Right kidney (tissue), 1 donor: ENCODE measurements at regions not wholly inside any gene's neighbourhood (a gene's known extent, or its start where the extent isn't known, plus 50 kb on each side); places are given as distances from the start of the nearest gene placed in this dataset.
"Not testable (repeated sequence)": the region's sequence is repeated elsewhere in the genome, so short reads cannot be mapped to it uniquely, and the experiment has no call there.

Source experiments
- DNase-seq: peaks from one replicate; pipeline ENCODE4 v3.0.0-alpha.2; 2016

DNA sequence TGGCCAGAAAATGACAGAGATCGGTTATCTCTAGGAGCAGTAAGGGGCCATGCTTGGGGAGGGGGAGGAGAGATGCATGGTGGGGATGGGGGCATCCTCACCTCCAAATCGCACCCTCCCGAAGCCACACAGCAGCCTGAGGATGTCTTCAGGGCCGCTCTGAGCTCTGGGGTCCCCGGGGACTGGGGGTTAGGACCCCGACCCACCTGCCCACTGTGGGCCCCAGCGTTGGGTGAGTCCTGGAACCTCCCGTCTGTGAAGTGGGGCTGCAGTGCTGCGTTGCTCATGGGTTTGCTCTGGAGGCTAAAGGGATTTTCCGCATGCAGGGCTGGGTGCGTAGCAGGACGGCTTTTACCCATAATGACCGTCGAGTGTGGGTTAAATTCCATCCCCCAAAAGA lies 1046.3 kb downstream of the BRD1 start:
- no peak for DNase-seq

DNA sequence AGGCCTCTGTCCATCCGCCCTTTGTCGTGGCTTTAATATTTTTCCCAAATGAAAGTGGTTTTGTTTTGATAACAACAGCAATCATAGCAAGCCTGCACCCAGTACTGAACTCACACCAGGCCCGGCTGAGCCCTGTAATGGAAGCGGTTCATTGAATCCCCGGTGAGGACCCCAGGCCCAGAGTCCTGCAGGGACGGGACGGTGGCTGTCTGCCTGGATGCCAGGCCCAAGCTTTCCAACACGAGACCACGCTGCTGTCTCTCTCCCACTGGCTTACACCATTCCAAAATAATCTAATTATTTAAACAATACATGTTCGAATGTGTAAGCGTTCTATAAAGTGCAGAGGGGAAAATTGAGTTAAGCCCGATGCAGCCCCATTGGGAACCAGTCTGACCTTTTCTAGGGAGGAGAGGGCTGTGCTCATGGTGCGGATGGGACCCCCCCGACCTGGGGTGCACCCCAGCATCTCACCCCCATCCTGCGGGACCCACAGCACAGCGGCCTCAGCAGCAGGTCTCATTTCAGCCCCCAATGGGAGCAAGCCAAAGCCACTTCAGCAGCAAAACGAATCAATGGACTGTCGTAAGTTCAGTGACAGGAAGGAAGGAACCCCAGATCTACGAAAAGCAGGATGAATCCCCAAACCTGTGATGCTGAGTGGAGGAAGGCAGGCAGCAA lies 1046.9 kb downstream of the BRD1 start:
- DNase-seq: no peak

DNA sequence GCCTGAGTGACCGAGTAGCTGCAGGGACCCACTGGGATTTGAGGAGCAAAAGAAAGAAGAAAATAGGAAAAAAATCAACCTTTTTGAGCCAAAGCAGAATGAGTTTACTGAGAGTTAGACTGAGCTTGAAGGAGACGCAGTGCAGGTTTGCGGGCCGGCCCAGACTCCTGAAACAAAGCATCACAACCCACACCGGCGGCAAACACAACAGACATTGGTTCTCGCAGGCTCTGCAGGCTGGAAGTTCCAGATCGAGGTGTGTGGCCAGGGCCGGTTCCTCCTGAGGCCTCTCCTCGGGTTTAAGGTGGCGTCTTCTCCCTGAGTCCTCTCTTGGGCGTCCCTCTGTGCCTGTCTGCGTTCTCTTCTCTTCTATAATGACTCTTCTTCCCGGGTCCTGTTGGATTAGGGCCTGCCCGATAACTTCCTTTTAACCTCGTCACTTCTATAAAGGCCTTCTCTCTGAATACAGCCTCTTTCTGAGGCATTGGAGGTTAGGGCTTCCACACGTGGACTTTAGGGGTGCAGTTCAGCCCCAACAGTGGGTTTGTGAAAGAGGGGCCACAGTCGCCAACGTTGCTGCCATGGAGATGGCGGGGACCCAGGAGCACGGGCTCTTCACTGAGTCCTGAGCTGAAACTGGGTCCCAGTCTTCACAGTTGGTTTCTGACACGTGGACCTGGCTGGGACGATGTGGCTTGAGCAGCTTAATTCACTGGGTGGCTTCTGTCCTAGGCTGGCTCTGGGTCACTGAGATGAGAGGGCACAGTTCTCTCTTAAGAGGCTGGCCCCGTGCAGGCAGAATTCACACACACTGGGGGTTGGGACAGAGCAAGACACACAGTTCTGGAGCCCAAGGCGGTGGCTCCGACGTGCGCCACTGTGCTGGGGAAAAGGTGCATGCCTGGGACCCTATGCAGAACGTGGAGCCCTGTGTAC lies 1047.7 kb downstream of the BRD1 start:
- DNase-seq: no peak

DNA sequence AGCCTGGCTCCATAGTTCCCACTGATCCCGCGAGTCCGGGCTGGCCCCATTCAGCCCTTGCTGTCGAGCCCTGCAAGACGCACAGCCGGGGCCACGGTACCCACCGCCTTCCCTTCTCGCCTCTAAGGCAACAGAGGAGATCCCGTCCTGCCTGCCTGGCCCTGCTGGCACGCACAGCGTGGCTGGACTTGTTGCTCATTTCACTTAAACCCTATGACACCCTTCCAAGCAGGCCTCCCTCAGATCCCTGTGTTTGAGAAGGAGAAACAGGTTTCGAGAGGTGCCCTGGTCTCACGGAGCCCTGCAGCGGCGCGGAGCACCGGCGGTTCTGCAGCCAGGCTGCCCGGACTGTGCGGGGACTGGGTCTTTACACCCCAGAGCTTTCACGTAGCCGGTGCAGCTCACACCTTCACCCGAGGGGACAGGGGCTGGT lies 1048.4 kb downstream of the BRD1 start:
- no peak for DNase-seq

- no peak for DNase-seq
These were observed 1049.1 kb downstream of the BRD1 start for GRCh38 chr22:48778308-48779195.

DNA sequence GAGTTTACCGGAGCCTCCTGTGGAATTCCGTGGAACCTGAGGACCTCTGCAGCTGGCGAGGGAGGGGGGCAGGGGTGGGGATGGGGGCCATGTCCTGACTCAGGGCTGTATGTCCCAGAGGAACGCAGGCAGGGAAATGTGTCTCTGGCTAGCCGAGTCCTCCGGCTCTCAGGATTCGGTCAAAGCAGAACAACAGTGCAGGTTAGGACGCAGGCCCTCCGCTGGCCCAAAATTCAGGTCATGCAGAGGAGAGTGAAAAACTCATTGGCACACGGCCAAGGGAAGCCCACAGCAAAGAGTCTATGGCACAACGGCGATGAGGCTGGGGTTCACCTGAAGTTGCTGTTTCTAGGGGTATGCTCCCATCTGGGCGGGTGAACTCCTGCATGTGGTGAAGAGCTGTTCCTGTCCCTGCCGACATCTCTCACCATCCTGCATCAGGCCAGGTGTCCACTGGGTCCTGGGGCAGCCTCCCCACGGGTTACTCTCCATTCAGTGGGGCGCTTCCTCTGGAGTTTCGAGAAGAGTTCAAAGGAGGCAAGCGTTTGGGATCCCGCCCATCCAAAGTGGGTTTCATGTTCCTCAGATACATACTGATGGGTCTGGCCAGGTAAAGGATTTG lies 1055.3 kb downstream of the BRD1 start:
- no peak for DNase-seq

DNA sequence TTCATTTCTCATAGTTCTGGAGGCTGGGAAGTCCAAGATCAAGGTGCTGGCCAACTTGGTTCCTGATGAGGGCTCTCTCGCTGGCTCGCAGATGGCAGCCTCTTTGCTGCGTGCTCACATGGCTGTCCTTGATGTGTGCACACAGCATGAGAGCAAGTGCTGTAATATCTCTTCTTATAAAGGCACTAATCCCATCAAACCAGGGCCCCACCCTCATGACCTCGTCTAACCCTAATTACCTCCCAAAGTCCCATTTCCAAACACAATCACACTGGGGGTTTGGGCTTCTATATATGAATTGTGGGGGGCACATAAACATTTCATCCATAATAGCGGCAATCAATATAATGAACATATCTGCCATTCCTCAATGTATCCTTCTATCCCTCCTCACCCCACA lies 1062.1 kb downstream of the BRD1 start:
- DNase-seq: no peak

GRCh38 chr22:48761546-48761945 lies 1066.1 kb downstream of the BRD1 start:
- no peak for DNase-seq

DNA sequence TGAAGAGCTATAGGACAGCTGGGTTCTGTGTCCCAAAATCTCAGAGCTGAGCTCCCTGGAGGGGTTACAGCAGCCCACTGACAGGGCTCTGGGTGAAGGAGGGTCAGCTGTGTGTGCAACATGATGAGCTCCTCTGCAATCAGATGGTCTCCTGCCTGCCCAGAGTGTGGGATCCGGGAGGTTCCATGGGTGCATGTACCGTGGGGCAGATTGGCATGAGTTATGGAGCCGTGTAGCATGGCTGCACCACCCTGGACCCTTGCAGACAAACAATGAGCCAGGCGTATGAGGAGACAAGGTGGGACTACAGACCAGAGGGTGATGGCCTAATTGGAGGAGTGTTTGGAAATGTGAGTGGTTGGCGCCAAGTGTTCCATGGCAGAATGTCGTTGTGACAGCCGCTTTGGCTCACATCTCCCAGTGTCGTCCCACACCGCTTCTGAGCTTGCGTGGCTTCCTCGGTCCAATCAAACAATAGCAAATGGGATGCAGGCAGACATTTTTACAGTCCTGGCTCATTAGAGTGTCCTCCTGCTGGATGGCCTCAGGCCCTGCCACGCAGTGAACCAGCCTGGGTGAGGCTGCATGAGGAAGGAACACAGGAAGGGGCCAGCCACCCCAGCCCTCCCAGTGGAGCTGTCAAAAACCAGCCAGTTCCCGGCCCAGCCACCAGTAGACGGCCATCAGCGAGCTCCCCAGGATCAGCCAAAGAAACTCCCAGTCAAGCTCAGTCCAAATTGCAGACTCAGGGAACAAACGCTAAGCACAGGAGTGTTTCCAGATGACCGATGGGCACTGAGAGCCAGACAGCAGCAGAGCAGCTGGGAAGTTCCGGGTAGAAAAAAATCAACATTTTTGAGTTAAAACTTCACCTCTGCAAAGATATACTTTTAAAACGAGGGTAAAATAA lies 1066.9 kb downstream of the BRD1 start:
- no peak for DNase-seq

- no peak for DNase-seq
These were observed 1068.5 kb downstream of the BRD1 start for GRCh38 chr22:48758881-48759875.

DNA sequence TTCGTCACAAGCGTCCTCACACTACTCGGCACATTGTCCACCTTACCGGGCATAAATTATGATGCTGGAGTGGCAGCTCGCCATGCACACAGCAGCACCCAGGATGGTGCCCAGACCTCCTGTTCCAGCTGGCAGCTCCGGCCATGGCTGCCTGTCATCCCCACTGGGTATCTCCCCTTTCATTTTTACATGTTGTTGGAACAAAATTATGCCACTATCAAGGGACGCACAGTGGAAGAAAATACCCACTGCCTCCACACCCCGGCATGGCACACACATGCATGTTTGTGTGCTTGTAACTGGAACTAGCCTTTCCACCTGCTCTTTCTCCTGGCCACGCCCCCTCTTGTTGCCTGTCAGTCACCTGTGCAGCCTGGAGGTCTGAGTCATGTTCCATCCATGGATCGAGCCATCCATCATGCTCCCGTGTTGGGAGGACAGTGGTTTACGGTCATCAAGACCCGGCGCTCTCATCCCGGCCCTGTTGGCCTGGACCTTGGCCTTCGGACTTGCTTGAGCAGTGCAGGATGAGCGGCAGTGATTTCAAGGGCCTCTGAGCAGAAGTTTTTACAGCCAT lies 1069.6 kb downstream of the BRD1 start:
- no peak for DNase-seq

DNA sequence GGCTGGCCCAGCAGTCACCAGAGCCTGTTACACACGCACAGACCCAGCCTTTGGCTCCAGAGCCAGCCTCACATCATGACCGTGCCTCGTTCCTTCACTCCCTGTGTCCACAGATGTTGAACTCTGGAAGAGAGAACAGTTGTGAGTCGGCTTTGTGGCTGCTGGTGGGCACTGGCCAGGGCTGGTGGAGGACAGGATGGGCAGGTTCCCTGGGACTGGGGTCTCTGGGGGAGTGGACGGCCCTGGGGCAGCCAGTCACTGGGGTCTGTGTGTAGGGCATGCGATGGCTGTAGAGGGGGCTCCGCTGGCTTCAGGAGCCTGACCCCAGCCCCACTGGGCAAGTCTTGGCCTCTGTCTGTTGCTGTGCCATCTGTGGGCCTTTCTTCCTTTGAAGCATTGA lies 1070.1 kb downstream of the BRD1 start:
- no peak for DNase-seq

GRCh38 chr22:48757135-48757534 lies 1070.5 kb downstream of the BRD1 start:
- not testable (repeated sequence) for DNase-seq

GRCh38 chr22:48756146-48757111 lies 1071.2 kb downstream of the BRD1 start:
- DNase-seq: no peak

DNA sequence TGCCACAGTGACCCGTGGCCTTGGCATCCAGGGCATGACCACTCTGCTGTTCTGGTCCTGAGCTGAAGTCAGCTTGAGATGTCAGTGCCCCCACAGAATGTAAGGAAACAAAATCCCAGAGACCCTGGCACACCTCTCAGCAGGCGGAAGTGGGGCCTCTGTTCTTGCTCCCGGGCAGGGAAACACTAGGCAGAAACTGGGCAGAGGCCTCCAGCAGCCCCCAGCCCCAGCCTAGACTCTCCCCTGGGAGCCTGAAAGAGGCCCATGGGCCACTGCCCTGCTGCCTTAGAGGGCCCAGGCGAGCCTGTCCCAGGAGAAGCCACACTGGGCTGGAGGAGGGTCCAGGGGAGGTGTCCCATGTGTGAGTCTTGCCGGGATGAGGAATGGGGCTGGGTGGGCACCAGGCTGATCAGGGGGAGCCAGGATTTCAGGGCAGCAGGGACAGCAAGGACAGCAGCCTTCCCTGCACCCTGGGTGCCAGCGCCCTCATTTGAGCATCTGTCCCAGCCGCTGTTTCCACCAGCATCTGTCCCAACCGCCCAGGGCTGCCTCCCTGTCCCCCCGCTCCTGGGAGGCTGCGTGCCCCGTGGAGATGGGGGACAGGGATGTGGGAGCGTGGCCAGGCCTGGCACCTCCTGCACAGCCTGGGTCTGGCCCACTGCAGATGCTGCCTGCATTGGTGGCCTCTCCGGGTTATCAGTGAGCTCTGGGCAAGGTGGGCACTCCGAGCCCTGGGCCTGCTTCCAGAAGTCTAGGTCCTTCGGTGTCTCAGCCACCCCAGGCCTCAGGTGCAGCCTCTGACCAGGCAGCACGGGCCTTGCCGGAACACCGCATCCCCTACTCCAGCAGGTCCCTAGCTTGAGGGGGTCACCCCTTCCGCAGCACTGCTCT lies 1072.4 kb downstream of the BRD1 start:
- DNase-seq: no peak

DNA sequence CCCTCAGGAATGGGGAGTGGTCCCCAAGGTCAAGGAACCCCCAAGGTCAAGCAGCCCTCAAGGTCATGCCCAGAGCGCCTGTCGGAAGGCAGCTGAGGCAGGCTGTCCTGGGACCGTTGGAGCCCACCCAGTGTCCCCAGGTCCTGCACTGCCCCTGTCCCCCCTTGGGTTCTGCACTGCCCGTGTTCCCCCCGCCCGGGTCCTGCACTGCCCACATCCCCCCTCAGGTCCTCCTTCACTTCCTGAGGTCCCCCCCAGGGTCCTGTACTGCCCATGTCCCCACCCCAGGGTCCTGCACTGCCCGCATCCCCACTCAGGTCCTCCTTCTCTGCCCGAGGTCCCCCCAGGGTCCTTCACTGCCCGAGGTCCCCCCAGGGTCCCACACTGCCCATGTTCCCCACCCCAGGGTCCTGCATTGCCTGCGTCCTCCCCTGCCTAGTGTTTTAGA lies 1073.0 kb downstream of the BRD1 start:
- no peak for DNase-seq
